A549 (cell line): ENCODE measurements at regions not wholly inside any gene's neighbourhood (a gene's known extent, or its start where the extent isn't known, plus 50 kb on each side); places are given as distances from the start of the nearest gene placed in this dataset.

Experiments used
- ATAC-seq, 2 experiments: fragments of 200-7000 bp in 1 of 2; fragments of >200 bp in 1 of 2; cut with Nextera tagmentation in 1 of 2; cut with Tn5 transposase in 1 of 2; 3 replicates each; pipeline versions ENCODE4 v1.8.0 to v1.9.1; 2018 to 2020; ENCODE audit warnings: mild to moderate bottlenecking in 1 of 2, moderate library complexity in 1 of 2
- CTCF ChIA-PET: fragments of 300-600 bp; sonication (Branson Sonifier 250); formaldehyde crosslinking; extraction: SDS; loops from one replicate; lab custom pipeline; 2021; ENCODE audit warnings: antibody characterized with exemption, inconsistent platforms; lab: Yijun Ruan, JAX
- POLR2A ChIA-PET: fragments of 350-600 bp; formaldehyde crosslinking; extraction: SDS; loops from one replicate; lab custom pipeline; 2021; ENCODE audit warnings: antibody characterized with exemption, inconsistent platforms; lab: Yijun Ruan, JAX
- DNase-seq, 2 experiments: peaks; one replicate each; pipeline versions ENCODE4 v3.0.0 to v3.0.0-alpha.2; 2011 to 2016; ENCODE audit warnings: low read depth in 1 of 2, low spot score in 1 of 2
- FAIRE-seq: peaks from 2 replicates; lab custom pipeline; 2011; peaks lifted over from hg19 to GRCh38; lab: Jason Lieb, UNC
- H3K27ac ChIP-seq, 2 experiments: fragments of >200 bp; sonication (Bioruptor Twin); formaldehyde crosslinking; 3 replicates each; pipeline ENCODE4 v1.5.1; 2016 to 2017
- H3K4me1 ChIP-seq: fragments of >200 bp; sonication (Bioruptor Twin); formaldehyde crosslinking; 3 replicates; pipeline ENCODE4 v1.6.1; 2016
- H3K4me2 ChIP-seq: fragments of >200 bp; sonication (Bioruptor Twin); formaldehyde crosslinking; 3 replicates; pipeline ENCODE4 v1.6.1; 2016
- H3K4me3 ChIP-seq: fragments of >200 bp; sonication (Bioruptor Twin); formaldehyde crosslinking; 3 replicates; pipeline ENCODE4 v1.5.1; 2016
- H3K9me3 ChIP-seq: fragments of >200 bp; sonication (Bioruptor Twin); formaldehyde crosslinking; 3 replicates; pipeline ENCODE4 v1.6.1; 2016
- CBX8 ChIP-seq: fragments of 200-600 bp; sonication (generic); IDR thresholded peaks from 2 replicates; pipeline ENCODE4 v1.6.1; 2016
- EHMT2 ChIP-seq: fragments of 200-600 bp; sonication (generic); IDR thresholded peaks from 2 replicates; pipeline ENCODE4 v1.6.1; 2016; ENCODE audit warnings: antibody characterized with exemption, low read depth, mild to moderate bottlenecking, moderate library complexity
- GATA3 ChIP-seq: IDR thresholded peaks from 2 replicates; pipeline ENCODE4 v1.6.1; 2012; ENCODE audit warnings: borderline replicate concordance
- HOXB5 ChIP-seq: fragments of 250-450 bp; sonication (Bioruptor Pico); IDR thresholded peaks from 2 replicates; pipeline ENCODE4 v1.5.0; 2020; ENCODE audit warnings: mild to moderate bottlenecking, moderate library complexity
- JUNB ChIP-seq: fragments of >200 bp; sonication (Bioruptor Twin); formaldehyde crosslinking; IDR thresholded peaks from 2 replicates; pipeline ENCODE4 v1.6.1; 2016
- KDM5A ChIP-seq: fragments of 200-600 bp; sonication (generic); IDR thresholded peaks from 2 replicates; pipeline ENCODE4 v1.6.1; 2016; ENCODE audit warnings: antibody characterized with exemption, mild to moderate bottlenecking
- NFE2L2 ChIP-seq: fragments of 150-350 bp; conservative IDR thresholded peaks from 2 replicates; pipeline ENCODE4 v1.6.1; 2014; ENCODE audit warnings: low read length
- RAD21 ChIP-seq, 2 experiments: fragments of >200 bp in 1 of 2; sonication (Bioruptor Twin) in 1 of 2; formaldehyde crosslinking in 1 of 2; IDR thresholded peaks in 1 of 2; conservative IDR thresholded peaks in 1 of 2; 2 replicates in 1 of 2; 3 replicates in 1 of 2; pipeline ENCODE4 v1.6.1; 2012 to 2018; ENCODE audit warnings: inconsistent platforms in 1 of 2
- RARB ChIP-seq: fragments of 250-450 bp; sonication (Bioruptor Pico); IDR thresholded peaks from 2 replicates; pipeline ENCODE4 v1.8.0; 2021; ENCODE audit warnings: mild to moderate bottlenecking, moderate library complexity
- RFX5 ChIP-seq: fragments of 450-650 bp; IDR thresholded peaks from 2 replicates; pipeline ENCODE4 v1.7.1; 2014; ENCODE audit warnings: antibody characterized with exemption, mild to moderate bottlenecking, moderate library complexity
- ZC3H11A ChIP-seq: fragments of 450-650 bp; IDR thresholded peaks from 2 replicates; pipeline ENCODE4 v1.6.1; 2014; ENCODE audit warnings: antibody characterized with exemption, mild to moderate bottlenecking
- ZNF302 ChIP-seq: fragments of 250-450 bp; sonication (Bioruptor Pico); IDR thresholded peaks from 2 replicates; pipeline ENCODE4 v1.9.0; 2021; ENCODE audit warnings: inconsistent platforms, mild to moderate bottlenecking, moderate library complexity
- ZSCAN20 ChIP-seq: fragments of 250-450 bp; sonication (Bioruptor Pico); IDR thresholded peaks from 2 replicates; pipeline ENCODE4 v1.8.0; 2022; ENCODE audit warnings: mild to moderate bottlenecking, moderate library complexity
- WGBS: methylation state at CpG from one replicate; pipeline ENCODE4 v1.1.6; 2017; ENCODE audit errors: missing lambda C conversion rate; 5-methylcytosine and 5-hydroxymethylcytosine counted together
- TF ChIP-seq, protein P1 (sequence below): fragments of >200 bp; sonication (Bioruptor Twin); formaldehyde crosslinking; IDR thresholded peaks from 2 replicates; pipeline ENCODE4 v1.6.1; 2016
- TF ChIP-seq, protein P2 (sequence below): IDR thresholded peaks from 2 replicates; pipeline ENCODE4 v1.6.1; 2012; ENCODE audit warnings: low read depth, borderline replicate concordance
- TF ChIP-seq, protein P3 (sequence below): IDR thresholded peaks from 2 replicates; pipeline ENCODE4 v1.6.1; 2012
- TF ChIP-seq, protein P4 (sequence below): fragments of 250-450 bp; sonication (Bioruptor Pico); IDR thresholded peaks from 2 replicates; pipeline ENCODE4 v1.5.0; 2021; ENCODE audit warnings: mild to moderate bottlenecking, moderate library complexity, borderline replicate concordance

DNA sequence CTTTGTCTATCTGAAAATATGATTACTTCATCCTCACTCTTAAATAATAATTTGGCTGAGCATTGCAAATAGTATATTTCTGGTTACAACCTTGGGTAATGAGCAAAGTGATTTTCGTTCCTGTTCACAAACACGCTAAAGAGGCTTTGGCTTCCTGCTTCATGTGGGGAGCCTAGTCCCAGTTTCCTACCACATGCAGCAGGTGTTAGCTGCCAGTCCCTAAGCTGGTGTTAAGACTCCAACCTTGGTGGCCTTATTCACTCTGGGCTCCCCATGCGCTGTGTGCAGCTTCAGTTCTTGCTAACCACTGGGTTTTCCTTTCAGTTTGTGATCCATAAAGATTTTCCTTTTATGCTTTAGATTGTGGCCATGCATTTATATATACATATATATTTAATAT, 56.7 kb upstream of the BARHL2 start:
- Histone ChIP-seq H3K27ac (no peak overlapping the region), H3K4me2 (no peak overlapping the region), H3K4me3 (no peak overlapping the region), H3K9me3 (no peaks in the 10 kb centered on the region), H3K4me1 (no peaks in the 10 kb centered on the region)
- ChIA-PET POLR2A (no interaction called here), CTCF (no interaction called here)
- no peak for FAIRE-seq
- 32% methylated on average over 3 of the region's 3 CpGs for WGBS
- TF ChIP-seq NFE2L2 (no peak), CBX8 (no peak), JUNB (no peak), RAD21 (conservative IDR thresholded peaks at IDR 0.05 in 1 of 2, IDR thresholded peaks at IDR 0.05 in 1 of 2) (no peak), GATA3 (no peak), ZSCAN20 (CRISPR knock-in tag) (no peak), ZC3H11A (no peak), EHMT2 (no peak), KDM5A (no peak), RARB (CRISPR knock-in tag) (no peak)
- TF ChIP-seq, protein P1, sequence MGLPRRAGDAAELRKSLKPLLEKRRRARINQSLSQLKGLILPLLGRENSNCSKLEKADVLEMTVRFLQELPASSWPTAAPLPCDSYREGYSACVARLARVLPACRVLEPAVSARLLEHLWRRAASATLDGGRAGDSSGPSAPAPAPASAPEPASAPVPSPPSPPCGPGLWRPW = no peak
- TF ChIP-seq, protein P2, sequence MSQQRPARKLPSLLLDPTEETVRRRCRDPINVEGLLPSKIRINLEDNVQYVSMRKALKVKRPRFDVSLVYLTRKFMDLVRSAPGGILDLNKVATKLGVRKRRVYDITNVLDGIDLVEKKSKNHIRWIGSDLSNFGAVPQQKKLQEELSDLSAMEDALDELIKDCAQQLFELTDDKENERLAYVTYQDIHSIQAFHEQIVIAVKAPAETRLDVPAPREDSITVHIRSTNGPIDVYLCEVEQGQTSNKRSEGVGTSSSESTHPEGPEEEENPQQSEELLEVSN = no peak
- TF ChIP-seq, protein P3, sequence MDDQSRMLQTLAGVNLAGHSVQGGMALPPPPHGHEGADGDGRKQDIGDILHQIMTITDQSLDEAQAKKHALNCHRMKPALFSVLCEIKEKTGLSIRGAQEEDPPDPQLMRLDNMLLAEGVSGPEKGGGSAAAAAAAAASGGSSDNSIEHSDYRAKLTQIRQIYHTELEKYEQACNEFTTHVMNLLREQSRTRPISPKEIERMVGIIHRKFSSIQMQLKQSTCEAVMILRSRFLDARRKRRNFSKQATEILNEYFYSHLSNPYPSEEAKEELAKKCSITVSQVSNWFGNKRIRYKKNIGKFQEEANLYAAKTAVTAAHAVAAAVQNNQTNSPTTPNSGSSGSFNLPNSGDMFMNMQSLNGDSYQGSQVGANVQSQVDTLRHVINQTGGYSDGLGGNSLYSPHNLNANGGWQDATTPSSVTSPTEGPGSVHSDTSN = no peak
- no peak for DNase-seq
- no peak for ATAC-seq

DNA sequence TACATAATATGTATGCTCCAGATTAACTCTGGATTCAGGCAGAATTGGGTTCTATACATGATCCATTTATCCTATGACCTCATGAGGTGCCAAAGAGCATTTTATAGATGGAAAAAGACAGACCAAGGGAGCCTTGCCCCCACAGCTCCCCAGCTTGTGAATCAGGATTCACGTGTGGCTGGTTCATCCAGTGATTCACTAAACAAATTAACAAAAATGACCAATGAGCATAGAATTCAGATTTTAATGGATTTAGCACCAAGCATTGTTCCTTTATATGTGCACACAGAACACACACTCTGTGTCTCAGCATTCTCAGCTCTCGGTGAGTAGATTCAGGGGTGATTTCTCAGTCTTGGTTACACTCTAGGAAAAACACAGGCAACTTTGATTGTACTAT, 51.7 kb upstream of the BARHL2 start:
- CTCF ChIA-PET = interaction anchor here (0.6 kb wide), 1 partner anchor 402 kb away, joined by 3 read pairs; no protein-coding TSS in a partner anchor

DNA sequence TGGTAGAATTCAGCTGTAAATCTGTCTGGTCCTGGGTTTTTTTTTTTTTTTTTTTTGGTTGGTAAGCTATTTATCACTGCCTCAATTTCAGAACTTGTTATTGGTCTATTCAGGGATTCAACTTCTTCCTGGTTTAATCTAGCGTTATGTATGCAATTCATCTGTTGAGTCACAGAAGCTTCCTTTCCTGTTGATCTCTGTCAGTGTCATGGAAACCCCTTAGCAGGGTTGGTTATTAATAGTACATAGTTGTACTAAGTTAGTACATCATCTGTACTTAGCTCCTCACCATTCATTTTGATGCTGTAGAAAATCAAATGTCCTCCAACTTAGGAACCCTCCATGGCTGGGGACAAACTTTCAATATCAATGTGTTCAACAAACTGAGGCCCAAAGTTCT, 51.0 kb upstream of the BARHL2 start:
- no peaks in the 10 kb centered on the region for H3K4me1 ChIP-seq
- TF ChIP-seq HOXB5 (CRISPR knock-in tag) (no peak), EHMT2 (no peak), RARB (CRISPR knock-in tag) (no peak)
- TF ChIP-seq, protein P4, sequence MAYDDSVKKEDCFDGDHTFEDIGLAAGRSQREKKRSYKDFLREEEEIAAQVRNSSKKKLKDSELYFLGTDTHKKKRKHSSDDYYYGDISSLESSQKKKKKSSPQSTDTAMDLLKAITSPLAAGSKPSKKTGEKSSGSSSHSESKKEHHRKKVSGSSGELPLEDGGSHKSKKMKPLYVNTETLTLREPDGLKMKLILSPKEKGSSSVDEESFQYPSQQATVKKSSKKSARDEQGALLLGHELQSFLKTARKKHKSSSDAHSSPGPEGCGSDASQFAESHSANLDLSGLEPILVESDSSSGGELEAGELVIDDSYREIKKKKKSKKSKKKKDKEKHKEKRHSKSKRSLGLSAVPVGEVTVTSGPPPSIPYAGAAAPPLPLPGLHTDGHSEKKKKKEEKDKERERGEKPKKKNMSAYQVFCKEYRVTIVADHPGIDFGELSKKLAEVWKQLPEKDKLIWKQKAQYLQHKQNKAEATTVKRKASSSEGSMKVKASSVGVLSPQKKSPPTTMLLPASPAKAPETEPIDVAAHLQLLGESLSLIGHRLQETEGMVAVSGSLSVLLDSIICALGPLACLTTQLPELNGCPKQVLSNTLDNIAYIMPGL (CRISPR knock-in tag) = no peak
- no peaks in the 10 kb centered on the region for H3K9me3 ChIP-seq
- FAIRE-seq (no peak), DNase-seq (peak in 1 of 2 experiments; percentile 1), ATAC-seq (no peak)
- POLR2A ChIA-PET = no interaction called here
- CTCF ChIA-PET = interaction anchor here (0.6 to 0.9 kb wide), 2 partner anchors 16 to 26 kb away, joined by 3 read pairs; no protein-coding TSS in a partner anchor
- no peak overlapping the region for H3K4me2 ChIP-seq
- 29% methylated on average over 1 of the region's 1 CpG for WGBS
- H3K4me3 ChIP-seq = no peak overlapping the region
- no peak overlapping the region for H3K27ac ChIP-seq

More for the DNA sequence above, 51.7 kb upstream of the BARHL2 start:
- Histone ChIP-seq H3K4me1 (no peaks in the 10 kb centered on the region), H3K4me2 (no peak overlapping the region), H3K4me3 (no peak overlapping the region), H3K27ac (no peak overlapping the region), H3K9me3 (no peaks in the 10 kb centered on the region)
- no peak for ATAC-seq
- 15% methylated on average over 2 of the region's 2 CpGs for WGBS
- FAIRE-seq = no peak
- no peak for DNase-seq
- POLR2A ChIA-PET = no interaction called here
- TF ChIP-seq GATA3 = no peak
- TF ChIP-seq ZNF302 = no peak
- no peak for TF ChIP-seq RFX5
